ENCODE measurements at regions not wholly inside any gene's neighbourhood (a gene's known extent, or its start where the extent isn't known, plus 50 kb on each side); places are given as distances from the start of the nearest gene placed in this dataset.

GRCh38 chr12:71057330-71057729, 100.5 kb downstream of the TSPAN8 start:
- Histone ChIP-seq H3K4me1 (no peaks in the 10 kb centered on the region), H3K36me3 (ENCODE audit: control insufficient read depth, insufficient read depth, low read length) (no peaks in the 10 kb centered on the region), H3K9me3 (no peaks in the 10 kb centered on the region), H3K27me3 (replicated peaks; ENCODE audit: control insufficient read depth, insufficient read depth, low read length) (no peaks in the 10 kb centered on the region), H3K4me3 (ENCODE audit: low read depth, low read length) (no peak overlapping the region)
- CTCF ChIA-PET = no interaction called here
- no TSS peak for BruUV-seq (replicated peaks)
- no peak for DNase-seq
- no peaks in the 10 kb centered on the region for H3K4me1 Mint-ChIP-seq (ENCODE audit: low read depth, unreplicated experiment)
- H3K4me3 Mint-ChIP-seq (ENCODE audit: unreplicated experiment) = no peak overlapping the region
- intact Hi-C loops (cut with micrococcal nuclease; ENCODE audit: unreplicated experiment) = no loop called here
- H3K27me3 Mint-ChIP-seq (ENCODE audit: insufficient read depth, unreplicated experiment) = no peaks in the 10 kb centered on the region
- no peaks in the 10 kb centered on the region for H3K36me3 Mint-ChIP-seq (ENCODE audit: insufficient read depth, unreplicated experiment)
- POLR2A ChIA-PET = no interaction called here
- H3K9me3 Mint-ChIP-seq (ENCODE audit: unreplicated experiment) = no peaks in the 10 kb centered on the region
- TF ChIP-seq CTCF (IDR thresholded peaks at IDR 0.05; ENCODE audit: insufficient read depth in 1 of 2, low read depth in 1 of 2, low read length in 1 of 2, severe bottlenecking in 1 of 2, unreplicated experiment in 1 of 2) = no peak
- H3K27ac Mint-ChIP-seq (ENCODE audit: unreplicated experiment) = no peak overlapping the region

DNA sequence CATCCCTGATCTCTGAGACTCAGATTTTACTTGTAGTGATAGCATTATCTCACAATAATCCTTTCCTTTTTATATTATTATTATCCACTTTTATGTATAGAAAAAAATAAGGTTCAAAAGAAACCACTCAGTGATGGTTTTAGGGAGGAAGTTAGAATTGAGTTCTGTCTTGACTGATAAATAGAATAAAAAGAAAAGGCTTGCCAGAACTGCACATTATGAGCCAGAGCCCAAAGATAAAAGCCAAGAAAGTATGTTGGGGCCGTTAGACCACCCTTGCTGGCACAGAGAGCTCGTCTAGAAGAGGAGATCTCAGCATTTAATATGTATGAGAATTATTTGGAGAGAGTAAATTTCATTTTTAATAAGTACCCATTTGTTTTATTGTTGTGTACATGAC, 103.2 kb downstream of the TSPAN8 start:
- H3K4me1 Mint-ChIP-seq (ENCODE audit: low read depth, unreplicated experiment) = no peaks in the 10 kb centered on the region
- H3K27me3 Mint-ChIP-seq (ENCODE audit: insufficient read depth, unreplicated experiment) = no peaks in the 10 kb centered on the region
- H3K9me3 Mint-ChIP-seq (ENCODE audit: unreplicated experiment) = peaks cover 7% of the 10 kb centered on the region
- no peaks in the 10 kb centered on the region for H3K27me3 ChIP-seq (replicated peaks; ENCODE audit: control insufficient read depth, insufficient read depth, low read length)
- CTCF ChIA-PET = interaction anchor here (0.7 kb wide), 1 partner anchor 284 kb away, joined by 8 read pairs; no protein-coding TSS in a partner anchor
- no TSS peak for BruUV-seq (replicated peaks)
- no peak for TF ChIP-seq CTCF (IDR thresholded peaks at IDR 0.05; ENCODE audit: insufficient read depth in 1 of 2, low read depth in 1 of 2, low read length in 1 of 2, severe bottlenecking in 1 of 2, unreplicated experiment in 1 of 2)
- POLR2A ChIA-PET = no interaction called here
- intact Hi-C loops (cut with micrococcal nuclease; ENCODE audit: unreplicated experiment) = no loop called here
- no peaks in the 10 kb centered on the region for H3K36me3 Mint-ChIP-seq (ENCODE audit: insufficient read depth, unreplicated experiment)
- H3K4me3 ChIP-seq (ENCODE audit: low read depth, low read length) = no peak overlapping the region
- H3K9me3 ChIP-seq = no peaks in the 10 kb centered on the region
- H3K27ac Mint-ChIP-seq (ENCODE audit: unreplicated experiment) = no peak overlapping the region
- H3K36me3 ChIP-seq (ENCODE audit: control insufficient read depth, insufficient read depth, low read length) = no peaks in the 10 kb centered on the region
- DNase-seq = no peak
- H3K4me1 ChIP-seq = no peaks in the 10 kb centered on the region
- H3K4me3 Mint-ChIP-seq (ENCODE audit: unreplicated experiment) = no peak overlapping the region

DNA sequence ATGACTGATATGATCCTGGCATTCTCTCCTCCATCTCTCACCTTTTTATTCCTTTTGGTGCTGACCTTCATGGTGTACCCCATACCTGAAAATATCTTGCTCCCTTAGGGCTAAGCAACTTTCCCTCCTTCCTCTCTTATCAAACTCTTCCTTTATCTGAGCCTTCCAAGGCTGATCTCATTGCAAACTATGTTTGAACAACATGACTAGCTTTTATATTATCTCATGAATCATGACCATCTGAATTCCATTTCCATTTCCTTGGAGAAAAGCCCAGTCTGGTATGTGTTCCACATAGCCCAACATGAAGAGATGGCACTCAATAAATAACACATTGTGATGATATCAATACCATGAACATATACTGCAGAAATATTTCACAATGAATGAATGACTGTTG, 111.6 kb downstream of the TSPAN8 start:
- Histone ChIP-seq H3K36me3 (ENCODE audit: control insufficient read depth, insufficient read depth, low read length) (no peaks in the 10 kb centered on the region), H3K4me3 (ENCODE audit: low read depth, low read length) (no peak overlapping the region), H3K27me3 (replicated peaks; ENCODE audit: control insufficient read depth, insufficient read depth, low read length) (no peaks in the 10 kb centered on the region), H3K4me1 (peaks cover 19% of the 10 kb centered on the region), H3K9me3 (no peaks in the 10 kb centered on the region)
- ChIA-PET CTCF (no interaction called here), POLR2A (no interaction called here)
- no peaks in the 10 kb centered on the region for H3K36me3 Mint-ChIP-seq (ENCODE audit: insufficient read depth, unreplicated experiment)
- H3K27me3 Mint-ChIP-seq (ENCODE audit: insufficient read depth, unreplicated experiment) = no peaks in the 10 kb centered on the region
- H3K4me3 Mint-ChIP-seq (ENCODE audit: unreplicated experiment) = no peak overlapping the region
- no peak overlapping the region for H3K27ac Mint-ChIP-seq (ENCODE audit: unreplicated experiment)
- DNase-seq = no peak
- intact Hi-C loops (cut with micrococcal nuclease; ENCODE audit: unreplicated experiment) = no loop called here
- H3K4me1 Mint-ChIP-seq (ENCODE audit: low read depth, unreplicated experiment) = peaks cover 19% of the 10 kb centered on the region
- no peak for TF ChIP-seq CTCF (IDR thresholded peaks at IDR 0.05; ENCODE audit: insufficient read depth in 1 of 2, low read depth in 1 of 2, low read length in 1 of 2, severe bottlenecking in 1 of 2, unreplicated experiment in 1 of 2)
- no TSS peak for BruUV-seq (replicated peaks)
- peaks cover 17% of the 10 kb centered on the region for H3K9me3 Mint-ChIP-seq (ENCODE audit: unreplicated experiment)
